HG03469 (cell line): ENCODE measurements at regions not wholly inside any gene's neighbourhood (a gene's known extent, or its start where the extent isn't known, plus 50 kb on each side); places are given as distances from the start of the nearest gene placed in this dataset.

ENCODE experiments used
- ATAC-seq: cut with Tn5 transposase; IDR thresholded peaks from one replicate; pipeline ENCODE4 v1.9.1; 2021; ENCODE audit warnings: mild to moderate bottlenecking, moderate library complexity, moderate number of reproducible peaks; ENCODE audit not compliant: unreplicated experiment

DNA sequence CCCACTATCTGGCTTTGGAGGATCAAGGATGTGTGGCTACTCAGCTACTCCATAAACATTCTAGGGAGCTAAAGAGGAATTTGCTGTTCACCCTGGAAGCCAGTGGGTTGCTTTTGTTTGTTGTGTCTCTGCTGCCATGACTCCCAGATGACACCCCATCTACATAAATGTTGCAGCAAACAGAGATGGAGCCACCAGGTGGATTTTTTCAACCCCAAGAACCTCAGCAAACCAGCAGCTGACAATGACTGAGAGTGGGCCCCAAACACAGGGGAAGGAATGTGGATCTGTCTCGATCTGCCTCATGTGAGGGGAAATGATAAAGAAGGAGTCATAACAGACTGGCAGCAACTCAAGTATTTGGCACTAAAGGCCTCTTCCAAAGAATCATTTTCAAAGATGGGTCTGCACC, 132.7 kb upstream of the TNC start:
- no peak for ATAC-seq

DNA sequence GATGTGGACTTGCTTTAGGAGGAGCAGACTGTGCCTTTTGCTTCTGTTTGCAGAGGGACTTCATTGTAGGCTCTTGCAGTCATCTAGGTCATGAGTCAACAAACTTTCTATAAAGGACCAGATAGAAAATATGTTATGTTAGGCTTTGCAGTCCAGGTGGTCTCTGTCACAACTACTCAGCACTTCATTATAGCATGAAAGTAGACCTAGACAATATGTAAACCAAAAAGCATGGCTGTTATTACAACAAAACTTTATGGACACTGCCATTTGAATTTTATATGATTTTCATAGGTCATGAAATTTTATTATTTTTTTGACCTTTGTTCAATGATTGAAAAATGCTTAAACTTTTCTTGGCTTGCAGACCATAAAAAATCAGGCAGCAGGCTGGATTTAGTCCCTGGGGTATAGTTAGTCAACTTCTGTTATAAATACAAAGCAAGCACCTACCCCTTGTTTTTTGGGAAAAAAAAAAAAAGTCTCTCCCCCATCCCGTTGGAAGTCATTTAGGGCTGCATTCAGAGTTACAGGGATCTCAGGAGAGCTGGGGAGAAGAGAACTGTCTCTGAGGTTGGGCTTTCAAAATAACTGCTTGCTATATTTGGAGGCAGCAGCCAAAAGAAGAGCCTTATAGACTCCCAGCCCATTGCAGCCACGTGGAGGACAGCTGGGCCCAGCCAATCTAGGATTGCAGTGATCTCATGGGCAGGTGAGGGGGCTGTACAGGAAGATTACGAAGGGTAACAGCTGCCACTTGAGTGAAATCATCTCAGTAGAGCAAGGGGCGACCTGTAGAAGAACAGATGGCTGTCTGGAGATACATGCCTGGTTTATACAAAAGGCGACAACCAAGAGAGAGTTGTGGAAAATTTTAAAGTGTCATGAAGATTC, 136.6 kb upstream of the TNC start:
- no peak for ATAC-seq

GRCh38 chr9:115261656-115262081, 143.7 kb upstream of the TNC start:
- no peak for ATAC-seq

GRCh38 chr9:115262477-115262876, 144.5 kb upstream of the TNC start:
- ATAC-seq, result no peak

GRCh38 chr9:115262952-115263351, 145.0 kb upstream of the TNC start:
- no peak for ATAC-seq

- ATAC-seq, result no peak
Observed at GRCh38 chr9:115263371-115264075, 145.6 kb upstream of the TNC start.

DNA sequence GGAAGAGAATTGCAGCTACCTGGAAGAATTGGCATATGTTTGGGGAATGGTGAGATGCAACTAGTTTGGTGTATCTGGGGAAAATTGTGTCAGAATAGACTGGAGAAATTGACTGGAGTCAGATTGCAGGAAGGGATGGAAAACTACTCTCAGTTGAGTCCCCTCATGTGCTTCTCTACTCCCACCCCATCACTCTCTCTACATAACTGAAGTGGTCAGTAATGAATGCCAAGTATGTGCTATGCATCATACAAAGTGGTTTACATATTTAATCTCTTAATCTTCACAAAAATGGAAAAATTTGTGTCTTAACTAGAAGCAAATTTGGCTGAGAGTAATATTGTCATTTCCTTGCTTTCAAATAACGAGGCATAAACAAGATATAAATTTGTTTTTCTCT, 146.4 kb upstream of the TNC start:
- ATAC-seq, result no peak

DNA sequence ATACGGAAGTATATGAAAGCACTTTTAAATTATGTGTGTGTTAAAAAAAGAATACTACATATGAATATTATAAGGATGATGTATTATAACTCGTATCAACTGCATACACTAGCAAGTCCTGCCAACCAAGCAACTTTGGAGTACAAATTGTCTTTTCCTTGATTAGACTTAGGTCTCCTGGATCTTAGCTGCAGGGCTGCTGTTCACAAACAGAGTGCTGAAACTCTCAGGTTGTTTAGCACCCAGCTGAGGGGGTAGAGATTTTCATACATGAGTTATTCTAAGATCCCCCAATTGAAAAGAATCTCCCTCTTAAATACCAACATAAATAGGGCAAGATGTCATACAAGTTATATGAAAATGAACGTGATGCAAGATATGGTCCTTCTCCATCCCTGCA, 149.8 kb upstream of the TNC start:
- ATAC-seq, result no peak

DNA sequence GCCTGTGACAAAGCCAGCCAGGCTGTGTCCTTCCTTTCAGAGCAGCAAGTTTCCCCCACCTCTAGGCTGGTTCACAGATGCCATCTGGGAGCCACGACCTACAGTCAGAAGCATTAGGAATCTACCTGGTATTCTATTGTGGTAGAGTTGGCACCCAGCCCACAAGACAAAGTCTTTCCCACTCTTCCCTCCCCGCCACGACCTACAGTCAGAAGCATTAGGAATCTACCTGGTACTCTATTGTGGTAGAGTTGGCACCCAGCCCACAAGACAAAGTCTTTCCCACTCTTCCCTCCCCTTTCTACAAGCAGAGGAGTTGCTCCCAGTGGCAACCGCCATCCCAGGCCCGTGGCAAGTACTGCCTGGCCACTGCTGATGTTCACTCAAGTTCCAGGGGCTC, 157.8 kb upstream of the TNC start:
- ATAC-seq, result no peak

DNA sequence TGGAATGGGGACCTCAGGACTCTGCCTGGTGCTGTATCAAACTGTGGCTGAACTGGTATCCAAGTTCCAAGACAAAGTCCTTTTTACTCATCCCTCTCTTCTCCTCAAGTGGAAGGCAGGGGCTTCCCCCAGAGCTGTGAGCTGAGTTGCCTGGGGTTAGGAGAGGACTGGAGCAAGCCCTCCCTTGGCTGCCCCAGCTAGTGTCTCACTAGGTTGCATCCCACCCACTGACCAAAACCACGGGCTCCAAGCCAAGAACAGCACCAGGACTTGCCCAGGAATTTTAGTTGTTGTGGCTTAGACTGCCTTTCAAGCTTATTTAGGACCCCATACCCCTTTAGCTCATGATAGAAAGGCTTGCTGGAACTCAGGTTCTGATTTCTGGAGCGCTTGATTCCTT, 158.7 kb upstream of the TNC start:
- no peak for ATAC-seq

GRCh38 chr9:115277301-115277700, 159.3 kb upstream of the TNC start:
- no peak for ATAC-seq

GRCh38 chr9:115278326-115279035, 160.5 kb upstream of the TNC start:
- no peak for ATAC-seq

DNA sequence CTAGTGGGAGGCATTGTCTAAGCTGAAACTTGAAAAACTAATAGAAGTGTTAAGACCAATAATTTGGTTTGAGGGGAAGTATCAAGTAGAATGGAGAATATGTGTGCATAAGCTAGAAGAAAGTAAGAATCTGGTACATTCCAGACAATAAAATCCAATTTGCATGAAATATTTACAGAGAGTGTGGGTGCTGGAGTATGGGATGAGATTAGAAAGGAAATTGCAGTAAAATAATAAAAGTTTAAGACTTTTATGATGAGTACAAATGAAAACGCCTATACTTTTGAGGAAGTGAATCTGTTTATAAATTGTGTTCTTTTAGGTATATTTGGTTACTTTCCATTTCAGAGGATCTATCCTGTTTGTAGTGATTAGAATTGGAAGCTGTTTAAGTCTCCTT, 165.4 kb upstream of the TNC start:
- ATAC-seq, result no peak

- no peak for ATAC-seq
Observed at GRCh38 chr9:115285836-115286235, 167.9 kb upstream of the TNC start.

GRCh38 chr9:115286411-115286810, 168.5 kb upstream of the TNC start:
- ATAC-seq, result no peak

DNA sequence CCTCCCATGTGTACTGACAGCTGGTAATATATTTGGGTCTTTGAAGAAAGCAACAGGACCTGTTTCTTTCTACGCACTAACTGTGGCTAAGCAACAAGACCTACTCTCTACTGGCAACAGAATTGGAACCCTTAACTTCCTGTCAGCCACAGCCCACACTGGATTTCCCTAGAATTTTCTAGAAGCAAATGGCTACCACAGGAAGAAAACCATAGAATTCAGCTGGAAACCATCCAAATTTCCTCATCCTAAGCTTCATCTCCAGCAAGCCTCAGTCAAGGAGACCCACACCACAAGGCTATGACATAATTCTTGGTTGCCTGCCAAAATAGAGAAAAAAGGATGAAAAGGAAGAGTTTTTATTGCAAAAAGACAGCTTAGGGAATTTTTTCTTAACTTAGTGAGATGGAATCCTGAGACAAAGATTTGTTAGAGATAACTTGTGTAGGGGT, 171.8 kb upstream of the TNC start:
- ATAC-seq, result no peak

DNA sequence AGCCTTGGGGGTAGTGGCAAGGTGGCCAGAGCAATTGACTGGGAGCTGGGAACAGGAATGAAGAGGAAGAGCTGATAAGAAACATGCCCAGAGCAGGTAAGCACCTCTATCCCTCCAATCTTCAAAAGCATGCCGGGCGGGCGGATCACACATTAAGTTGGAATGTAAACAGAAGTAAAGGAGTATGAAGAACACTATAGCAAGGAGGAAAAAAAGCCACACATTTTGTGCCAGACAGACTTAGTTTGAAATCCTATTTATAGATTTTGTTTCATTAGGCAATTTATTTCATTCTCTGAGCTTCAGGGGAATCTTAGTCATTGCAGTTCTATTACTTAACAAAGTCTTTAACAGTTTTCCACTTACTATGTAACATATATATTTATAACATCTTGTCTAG, 173.9 kb upstream of the TNC start:
- ATAC-seq, result no peak

DNA sequence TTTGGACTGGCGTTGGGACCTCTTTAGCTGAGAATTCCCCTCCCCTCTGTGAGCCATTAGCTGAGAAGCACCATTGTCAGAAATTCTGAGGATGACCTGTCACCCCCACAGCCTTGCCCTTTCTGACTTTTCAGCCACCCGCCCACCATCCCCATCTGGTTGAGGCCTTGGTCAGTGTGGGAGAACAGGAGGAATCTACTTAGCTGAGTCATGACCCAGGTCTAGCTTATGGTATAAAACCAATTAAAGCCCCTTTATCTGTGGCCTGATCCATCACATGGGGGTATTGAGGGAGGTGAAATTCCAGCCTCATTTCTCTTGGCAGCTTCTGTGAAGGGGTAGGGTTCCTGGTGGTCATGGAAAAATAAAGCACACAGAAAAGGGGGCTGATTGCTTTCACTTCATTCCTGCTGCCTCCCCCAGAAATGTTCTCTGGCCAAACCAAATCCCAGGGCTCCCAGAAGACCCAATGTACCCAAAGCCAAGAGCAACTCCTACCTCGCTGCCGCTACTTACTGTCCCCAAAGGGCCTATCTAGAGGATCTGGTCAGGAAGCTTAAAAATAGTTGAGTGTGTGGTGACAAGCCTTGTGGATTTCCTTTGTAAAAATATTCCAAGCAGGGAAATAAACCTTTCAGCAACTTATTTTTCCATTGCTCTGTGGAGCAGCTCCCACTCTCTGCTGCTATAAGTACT, 174.8 kb upstream of the TNC start:
- no peak for ATAC-seq

- no peak for ATAC-seq
Observed at GRCh38 chr9:115295734-115296133, 177.8 kb upstream of the TNC start.

DNA sequence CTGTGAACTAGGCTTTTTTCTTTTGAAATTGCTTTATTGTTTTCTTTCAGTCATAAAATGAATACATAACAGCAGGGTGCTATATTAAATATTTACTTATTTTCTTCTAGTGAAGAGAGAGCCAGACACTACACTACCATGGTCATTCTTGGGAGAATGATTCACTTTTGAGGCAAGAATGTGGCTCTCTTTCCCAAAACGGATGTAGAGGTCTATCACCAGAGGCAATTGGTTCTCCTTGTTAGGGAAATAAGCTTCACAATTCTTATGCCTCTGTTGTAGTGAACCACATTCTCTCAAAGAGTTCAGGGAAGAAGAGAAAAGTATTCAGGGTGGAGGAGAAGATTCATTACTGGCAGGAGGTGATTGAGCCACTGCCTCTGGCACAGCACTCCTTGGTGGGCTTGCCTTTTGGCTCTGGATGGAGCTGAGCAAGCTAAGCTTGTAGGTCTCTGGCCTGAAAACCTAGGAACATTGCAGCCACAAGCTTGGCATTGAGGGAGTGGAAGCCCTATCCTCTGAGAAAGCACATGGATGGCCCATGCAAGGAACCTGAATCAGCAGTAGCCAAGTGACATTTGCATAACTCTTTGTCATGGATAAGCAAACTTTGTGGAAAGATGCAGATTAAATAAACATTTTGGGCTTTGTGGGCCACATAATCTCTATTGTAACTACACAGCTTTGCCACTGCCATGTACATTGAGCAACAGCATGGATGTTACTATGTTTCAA, 179.0 kb upstream of the TNC start:
- no peak for ATAC-seq
